B cell (primary cell): ENCODE measurements at regions not wholly inside any gene's neighbourhood (a gene's known extent, or its start where the extent isn't known, plus 50 kb on each side); places are given as distances from the start of the nearest gene placed in this dataset.

Source experiments
- ATAC-seq: fragments of 200-7000 bp; cut with Tn5 transposase; one replicate; pipeline ENCODE4 v1.10.0; 2021; ENCODE audit warnings: low read depth, mild to moderate bottlenecking, moderate number of reproducible peaks, moderate library complexity
- CTCF ChIA-PET: fragments of 350-600 bp; sonication (Branson Sonifier 250); formaldehyde crosslinking; loops from one replicate; lab custom pipeline; 2021; ENCODE audit warnings: antibody characterized with exemption, inconsistent platforms; lab: Charles Lee
- POLR2A ChIA-PET: fragments of 350-600 bp; sonication (Branson Sonifier 250); formaldehyde crosslinking; loops from one replicate; lab custom pipeline; 2021; ENCODE audit warnings: antibody characterized with exemption; lab: Charles Lee
- DNase-seq: peaks from one replicate; pipeline ENCODE4 v3.0.0; 2013
- H2AFZ ChIP-seq: 2 replicates; pipeline ENCODE4 v1.6.1; 2012; ENCODE audit warnings: mild to moderate bottlenecking, low read depth, low read length; ENCODE audit not compliant: insufficient read depth, poor library complexity, severe bottlenecking
- H3K27ac ChIP-seq, 2 donors: 1 replicate in 1 of 2; 2 replicates in 1 of 2; pipeline ENCODE4 v1.5.1; 2012 to 2013; ENCODE audit warnings: low read length in 2 of 2, mild to moderate bottlenecking in 2 of 2, moderate library complexity in 1 of 2
- H3K27me3 ChIP-seq, 4 experiments: fragments of 200-600 bp in 1 of 4; sonication (generic) in 1 of 4; replicated peaks in 1 of 4; 1 replicate in 2 of 4; 2 replicates in 2 of 4; pipeline versions ENCODE4 v1.6.1 to v1.7.0; 2013 to 2016; ENCODE audit warnings: low read length in 3 of 4, mild to moderate bottlenecking in 2 of 4, mixed read lengths in 1 of 4, moderate library complexity in 1 of 4; ENCODE audit not compliant: insufficient read depth in 4 of 4, control insufficient read depth in 3 of 4; ENCODE audit errors: control extremely low read depth in 1 of 4
- H3K36me3 ChIP-seq, 2 experiments: replicated peaks in 1 of 2; 1 replicate in 1 of 2; 2 replicates in 1 of 2; pipeline versions ENCODE4 v1.6.1 to v1.7.1; 2013; ENCODE audit warnings: low read length in 1 of 2; ENCODE audit not compliant: insufficient read depth in 2 of 2, control insufficient read depth in 1 of 2; ENCODE audit errors: control extremely low read depth in 1 of 2, extremely low read depth in 1 of 2
- H3K4me1 ChIP-seq, 2 donors: fragments of 200-600 bp in 1 of 2; sonication (generic) in 1 of 2; 1 replicate in 1 of 2; 2 replicates in 1 of 2; pipeline versions ENCODE4 v1.5.1 to v1.6.1; 2013 to 2017; ENCODE audit warnings: low read length in 2 of 2; ENCODE audit not compliant: control insufficient read depth in 2 of 2, insufficient read depth in 2 of 2
- H3K4me2 ChIP-seq: replicated peaks from 2 replicates; pipeline ENCODE3; 2012; ENCODE audit warnings: mild to moderate bottlenecking, low read depth, low read length; ENCODE audit not compliant: poor library complexity, severe bottlenecking
- H3K4me3 ChIP-seq, 5 experiments: fragments of 200-600 bp in 1 of 5; sonication (generic) in 1 of 5; 1 replicate in 3 of 5; 2 replicates in 2 of 5; pipeline versions ENCODE4 v1.5.1 to v1.7.0; 2011 to 2016; ENCODE audit warnings: low read length in 4 of 5, mild to moderate bottlenecking in 4 of 5, low read depth in 2 of 5, control low read depth in 1 of 5, moderate library complexity in 1 of 5; ENCODE audit not compliant: insufficient read depth in 1 of 5; ENCODE audit errors: control extremely low read depth in 1 of 5, extremely low read depth in 1 of 5
- H3K79me2 ChIP-seq: fragments of 200-600 bp; sonication (generic); one replicate; pipeline ENCODE4 v1.6.0; 2016; ENCODE audit warnings: low read length; ENCODE audit not compliant: control insufficient read depth, insufficient read depth
- H3K9ac ChIP-seq: fragments of 200-600 bp; sonication (generic); 2 replicates; pipeline ENCODE4 v1.6.1; 2017; ENCODE audit warnings: mild to moderate bottlenecking, low read length, moderate library complexity
- H3K9me3 ChIP-seq, 3 donors: one replicate each; pipeline versions ENCODE4 v1.6.1 to v1.7.1; 2013; ENCODE audit warnings: low read length in 2 of 3; ENCODE audit not compliant: control insufficient read depth in 2 of 3, insufficient read depth in 1 of 3; ENCODE audit errors: control extremely low read depth in 1 of 3
- H4K20me1 ChIP-seq: 2 replicates; pipeline ENCODE4 v1.6.0; 2012; ENCODE audit warnings: mild to moderate bottlenecking, low read length; ENCODE audit not compliant: insufficient read depth, control insufficient read depth, poor library complexity, severe bottlenecking
- H3K27ac Mint-ChIP-seq: one replicate; pipeline ENCODE4 v1.8.0; 2021; ENCODE audit warnings: mixed read lengths
- H3K27me3 Mint-ChIP-seq: one replicate; pipeline ENCODE4 v1.8.0; 2021; ENCODE audit warnings: mixed read lengths
- H3K4me1 Mint-ChIP-seq: one replicate; pipeline ENCODE4 v1.8.0; 2021; ENCODE audit warnings: mixed read lengths
- H3K4me3 Mint-ChIP-seq: one replicate; pipeline ENCODE4 v1.8.0; 2021; ENCODE audit warnings: mixed read lengths
- H3K9me3 Mint-ChIP-seq: one replicate; pipeline ENCODE4 v1.8.0; 2022; ENCODE audit warnings: mixed read lengths; ENCODE audit not compliant: insufficient read depth
- CTCF ChIP-seq: fragments of 200-600 bp; IDR thresholded peaks from one replicate; pipeline ENCODE4 v1.8.0; 2022; ENCODE audit warnings: antibody characterized with exemption, mild to moderate bottlenecking
- EZH2 ChIP-seq: IDR thresholded peaks from 2 replicates; pipeline ENCODE4 v1.6.1; 2012; ENCODE audit warnings: borderline replicate concordance, low read depth, mild to moderate bottlenecking, moderate library complexity, low read length; ENCODE audit not compliant: insufficient read depth, poor library complexity, severe bottlenecking
- WGBS: methylation state at CpG from one replicate; pipeline ENCODE4 v1.1.5; 2013; ENCODE audit warnings: missing lambda C conversion rate; ENCODE audit not compliant: insufficient coverage; 5-methylcytosine and 5-hydroxymethylcytosine counted together
- intact Hi-C: fragments of 100-400 bp; cut with micrococcal nuclease; formaldehyde crosslinking; loops from one replicate; pipeline ENCODE4 v1.10.0; 2022

- H3K4me1 Mint-ChIP-seq, result no peaks in the 10 kb centered on the region
- no peak overlapping the region for H3K9ac ChIP-seq
- no peak overlapping the region for H3K4me2 ChIP-seq
- H3K27ac Mint-ChIP-seq, result no peak overlapping the region
- H3K4me3 ChIP-seq, result no peak overlapping the region
- no peaks in the 10 kb centered on the region for H3K79me2 ChIP-seq
- TF ChIP-seq EZH2 (no peak), CTCF (no peak)
- ChIA-PET POLR2A (no interaction called here), CTCF (no interaction called here)
- H4K20me1 ChIP-seq, result no peaks in the 10 kb centered on the region
- no CpG with 5 or more reads among the region's 4 CpGs for WGBS
- peaks cover 5 to 17% (median 15%) of the 10 kb centered on the region in 3 donors for H3K9me3 ChIP-seq
- H3K36me3 ChIP-seq, result no peaks in the 10 kb centered on the region
- no peaks in the 10 kb centered on the region for H3K27me3 Mint-ChIP-seq
- no peak overlapping the region for H3K4me3 Mint-ChIP-seq
- peaks cover 14% of the 10 kb centered on the region for H3K9me3 Mint-ChIP-seq
- DNase-seq (no peak), ATAC-seq (no peak)
- no peak overlapping the region for H3K27ac ChIP-seq
- H2AFZ ChIP-seq, result no peak overlapping the region
- intact Hi-C loops, result no loop called here
- no peaks in the 10 kb centered on the region for H3K27me3 ChIP-seq
- H3K4me1 ChIP-seq, result no peaks in the 10 kb centered on the region
Measured at GRCh38 chr21:14645702-14646101, 99.6 kb upstream of the SAMSN1 start.

GRCh38 chr21:14632359-14632758 is 86.2 kb upstream of the SAMSN1 start:
- no peak overlapping the region for H2AFZ ChIP-seq
- no peak overlapping the region for H3K4me3 Mint-ChIP-seq
- CTCF ChIA-PET, result no interaction called here
- POLR2A ChIA-PET, result no interaction called here
- H3K9me3 ChIP-seq, result no peaks in the 10 kb centered on the region
- H4K20me1 ChIP-seq, result no peaks in the 10 kb centered on the region
- no peaks in the 10 kb centered on the region for H3K9me3 Mint-ChIP-seq
- no peaks in the 10 kb centered on the region for H3K36me3 ChIP-seq
- H3K27ac Mint-ChIP-seq, result no peak overlapping the region
- H3K4me3 ChIP-seq, result no peak overlapping the region
- DNase-seq (no peak), ATAC-seq (no peak)
- peaks cover 18% of the 10 kb centered on the region for H3K4me1 Mint-ChIP-seq
- no CpG with 5 or more reads among the region's 1 CpG for WGBS
- H3K4me2 ChIP-seq, result no peak overlapping the region
- H3K27me3 Mint-ChIP-seq, result no peaks in the 10 kb centered on the region
- intact Hi-C loops, result no loop called here
- H3K27me3 ChIP-seq, result no peaks in the 10 kb centered on the region
- no peak overlapping the region for H3K9ac ChIP-seq
- H3K4me1 ChIP-seq, result no peaks in the 10 kb centered on the region
- TF ChIP-seq EZH2 (no peak), CTCF (no peak)
- no peak overlapping the region for H3K27ac ChIP-seq
- H3K79me2 ChIP-seq, result no peaks in the 10 kb centered on the region
